NCI-H146 treated with DMSO at 0.1 percent for 48 hours (cell line): ENCODE measurements at regions not wholly inside any gene's neighbourhood (a gene's known extent, or its start where the extent isn't known, plus 50 kb on each side); places are given as distances from the start of the nearest gene placed in this dataset.
A peak's percentile ranks its signal among the peaks of the same experiment; 100 is the strongest.
"Not testable (repeated sequence)": the region's sequence is repeated elsewhere in the genome, so short reads cannot be mapped to it uniquely, and the experiment has no call there.

ENCODE experiments used
- DNase-seq: peaks from one replicate; lab custom pipeline; 2025; ENCODE audit not compliant: unreplicated experiment; lab: John Stamatoyannopoulos, UW

DNA sequence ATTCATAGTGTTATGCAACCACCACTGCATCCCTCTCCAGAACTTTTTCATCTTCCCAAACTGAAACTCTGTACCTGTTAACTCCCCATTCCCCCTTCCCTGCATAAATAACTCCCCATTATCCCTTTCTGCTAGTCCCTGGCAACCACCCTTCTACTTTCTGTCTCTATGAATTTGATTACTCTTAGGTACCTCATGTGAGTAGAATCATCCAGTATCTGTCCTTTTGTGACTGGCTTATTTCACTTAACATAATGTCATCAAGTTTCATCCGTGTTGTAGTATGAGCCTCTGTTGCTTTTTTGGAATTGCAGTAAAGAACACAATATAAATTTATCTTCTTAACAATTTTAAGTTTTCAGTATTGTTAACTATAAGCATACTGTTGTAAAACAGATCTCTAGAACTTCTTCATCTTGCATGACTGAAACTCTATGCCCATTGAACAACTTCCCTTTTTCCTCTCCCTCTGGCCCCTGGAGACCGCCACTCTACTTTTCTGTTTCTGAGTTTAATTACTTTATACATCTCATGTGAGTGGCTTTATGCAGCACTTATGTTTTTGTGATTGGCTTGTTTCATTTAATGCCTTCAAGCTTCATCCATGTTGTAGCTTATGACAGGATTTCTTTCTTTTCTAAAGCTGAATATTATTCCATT, 87.3 kb upstream of the ABCC4 start:
- DNase-seq: no peak

DNA sequence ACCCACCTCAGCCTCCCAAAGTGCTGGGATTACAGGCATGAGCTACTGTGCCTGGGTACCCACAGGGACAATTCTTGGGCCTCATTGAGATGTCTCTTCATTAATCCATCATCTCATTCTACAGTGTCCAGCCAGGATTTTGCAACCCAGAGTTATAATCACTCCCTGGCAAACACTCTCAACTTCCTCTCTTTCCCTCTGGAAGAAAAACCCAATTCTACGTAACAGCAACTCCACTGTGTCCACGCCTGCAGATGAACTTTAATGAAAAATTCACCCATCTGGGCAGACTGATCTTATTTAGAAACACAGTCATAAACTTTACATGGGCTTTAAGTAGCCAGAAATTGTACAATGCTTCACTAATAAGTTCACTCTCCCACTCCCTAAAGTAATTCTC, 90.1 kb upstream of the ABCC4 start:
- no peak for DNase-seq

DNA sequence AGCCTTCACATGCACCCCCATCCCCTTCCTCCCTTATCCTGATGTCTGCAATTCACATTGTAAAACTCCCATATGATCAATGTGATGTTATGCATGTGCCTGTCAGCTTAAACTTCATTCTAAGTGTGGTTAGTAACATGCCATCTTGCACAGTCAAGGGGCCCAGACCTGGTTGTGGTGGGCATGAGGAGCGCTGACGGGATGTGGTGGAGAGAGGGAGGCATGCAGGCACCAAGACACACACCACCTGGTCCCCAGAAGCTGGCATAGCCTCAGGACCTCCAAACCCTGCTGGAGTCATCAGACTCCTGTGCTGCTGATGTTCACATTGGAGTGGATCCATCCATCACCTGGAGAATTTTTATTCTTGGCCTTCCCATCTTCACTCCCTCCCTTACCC, 90.5 kb upstream of the ABCC4 start:
- DNase-seq: no peak

DNA sequence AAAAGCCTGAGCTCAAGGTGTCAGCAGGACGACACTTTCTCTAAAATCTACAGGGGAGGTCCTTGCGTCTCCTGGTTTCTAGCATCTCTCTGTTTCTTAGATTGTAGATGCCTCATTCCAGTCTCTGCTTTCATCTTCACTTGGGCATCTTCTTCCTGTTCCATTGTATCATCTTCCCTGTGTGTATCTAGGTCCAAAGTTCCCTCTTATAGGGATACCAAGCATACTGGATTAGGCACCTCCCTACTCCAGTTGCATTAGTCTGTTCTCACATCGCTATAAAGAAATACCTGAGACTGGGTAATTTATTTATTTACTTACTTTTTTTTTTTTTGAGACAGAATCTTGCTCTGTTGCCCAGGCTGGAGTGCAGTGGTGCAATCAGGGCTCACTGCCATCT, 91.3 kb upstream of the ABCC4 start:
- DNase-seq: no peak

DNA sequence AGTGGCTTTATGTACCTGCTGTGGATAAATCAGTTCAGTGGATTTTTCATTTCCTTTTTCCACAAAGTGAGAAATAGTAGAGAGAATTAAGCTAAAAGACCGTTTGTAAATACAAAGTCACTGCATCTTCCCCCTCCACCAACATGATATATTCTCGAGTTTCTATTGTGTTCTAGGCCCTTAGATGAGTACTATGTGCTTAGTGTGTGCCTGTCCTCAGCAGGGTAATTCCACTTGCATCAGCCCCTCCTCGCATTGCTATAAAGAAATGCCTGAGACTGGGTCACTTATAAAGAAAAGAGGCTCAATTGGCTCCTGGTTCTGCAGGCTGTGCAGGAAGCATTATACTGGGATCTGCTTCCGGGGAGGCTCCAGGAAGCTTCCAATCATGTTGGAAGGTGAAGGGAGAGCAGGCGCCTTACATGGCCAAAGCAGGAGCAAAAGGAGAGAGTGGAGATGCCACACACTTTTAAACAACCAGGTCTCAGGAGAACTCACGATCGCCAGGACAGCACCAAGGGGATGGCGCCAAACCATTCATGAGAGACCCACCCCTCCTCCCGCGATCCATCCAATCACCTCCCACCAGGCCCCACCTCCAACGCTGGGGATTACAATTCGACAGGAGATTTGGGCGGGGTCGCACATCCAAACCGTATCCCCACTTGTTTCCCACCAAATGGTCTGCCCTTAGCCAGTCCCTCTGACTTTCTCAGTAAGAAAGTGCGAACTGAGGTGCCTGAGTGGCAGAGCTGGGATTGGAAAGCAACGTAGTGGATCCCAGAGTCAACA, 102.3 kb upstream of the ABCC4 start:
- no peak for DNase-seq

DNA sequence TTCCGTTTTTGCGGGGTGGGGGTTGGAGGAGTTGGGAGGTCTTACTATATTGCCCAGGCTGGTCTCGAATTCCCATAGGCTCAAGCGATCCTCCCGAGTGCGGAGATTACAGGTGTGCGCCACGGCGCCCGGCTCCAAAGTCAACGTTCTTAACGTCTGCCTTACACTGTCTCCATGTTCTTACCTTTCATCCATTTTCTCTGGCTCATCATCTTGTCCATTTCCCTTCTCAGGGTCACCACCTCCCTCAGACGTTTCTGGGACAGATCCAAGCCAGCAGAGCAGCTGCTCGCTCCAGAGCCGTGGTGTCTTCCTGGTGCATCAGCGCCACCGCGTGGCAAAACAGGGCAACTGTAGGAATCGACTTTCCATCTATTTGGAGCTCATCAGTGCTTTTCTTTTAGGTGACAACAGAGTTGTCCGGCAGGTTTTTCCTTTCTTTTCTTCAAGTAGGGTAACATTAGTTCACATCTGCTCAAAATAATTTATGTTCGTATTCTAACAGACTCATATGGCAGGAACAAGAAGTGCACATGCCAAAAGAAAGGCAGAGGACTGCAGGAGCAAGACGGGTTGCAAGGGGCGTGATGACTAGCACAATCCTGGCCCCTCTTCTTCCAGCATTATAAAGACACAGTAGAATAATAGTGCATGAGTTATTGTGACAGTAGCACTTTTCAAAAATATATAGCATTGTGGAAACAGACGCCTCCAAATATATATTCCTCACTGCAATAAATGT, 103.1 kb upstream of the ABCC4 start:
- peak; percentile 56 for DNase-seq

DNA sequence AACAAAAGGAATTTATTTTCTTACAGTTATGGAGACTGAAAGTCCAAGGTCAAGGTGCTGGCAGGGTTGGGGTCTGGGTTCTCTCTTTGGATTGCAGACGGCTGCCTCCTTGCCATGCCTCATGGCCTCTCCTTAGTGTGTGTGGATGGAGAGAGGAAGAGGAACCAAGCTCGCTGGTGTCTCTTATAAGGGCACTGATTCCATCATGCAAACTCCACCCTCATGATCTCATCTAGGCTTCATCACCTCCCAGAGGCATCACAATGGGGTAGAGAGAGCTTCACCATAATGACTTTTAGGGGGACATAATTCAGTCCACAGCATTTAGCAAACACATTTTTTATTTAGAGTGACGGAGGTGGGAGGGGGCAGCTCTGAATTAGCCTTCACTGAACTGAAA, 104.9 kb upstream of the ABCC4 start:
- no peak for DNase-seq

DNA sequence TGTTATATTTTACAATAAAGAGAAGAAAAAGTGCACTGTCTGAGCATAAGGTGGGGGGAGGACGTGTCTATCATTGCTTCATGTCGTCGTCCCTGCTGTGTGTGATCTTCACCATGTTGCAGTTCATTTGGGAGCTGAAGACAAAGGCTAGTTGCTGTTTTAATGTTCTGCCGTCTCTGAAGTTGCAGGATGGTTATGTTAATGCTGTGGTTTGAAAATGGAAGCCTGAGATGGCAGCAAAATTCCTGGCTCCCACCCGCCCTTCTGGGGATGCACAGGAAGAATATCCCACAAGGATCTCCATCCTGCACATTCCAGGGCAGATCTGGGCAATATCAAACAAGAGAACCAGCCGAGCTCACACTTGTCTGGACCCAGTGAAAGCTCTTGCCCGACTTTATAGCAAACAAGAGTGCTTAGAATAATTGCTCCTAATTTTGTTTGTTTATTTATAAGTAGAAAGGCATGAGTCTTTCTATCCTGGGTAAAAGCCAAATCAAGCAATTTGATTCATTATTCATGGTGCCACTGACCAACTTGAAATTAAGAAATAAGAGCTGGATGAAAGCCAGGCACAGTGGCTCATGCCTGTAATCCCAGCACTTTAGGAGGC, 110.3 kb upstream of the ABCC4 start:
- DNase-seq: no peak

DNA sequence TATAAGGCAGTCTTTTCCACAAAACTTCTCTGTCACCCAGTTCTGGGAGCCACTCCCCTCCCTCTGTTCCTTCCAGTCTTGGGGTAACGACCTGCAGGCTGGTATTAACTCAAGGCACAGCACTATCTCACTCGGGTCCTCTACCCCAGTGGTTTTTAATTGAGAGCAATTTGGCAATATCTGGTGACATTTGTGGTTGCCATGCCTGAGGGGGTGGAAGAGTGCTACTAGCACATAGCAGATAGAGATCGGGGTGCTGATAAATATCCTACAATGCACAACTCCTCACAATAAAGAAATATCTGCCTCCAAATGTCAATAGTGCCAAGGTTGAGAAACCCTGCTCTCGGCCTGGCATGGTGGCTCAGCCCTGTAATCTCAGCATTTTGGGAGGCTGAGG, 117.7 kb upstream of the ABCC4 start:
- no peak for DNase-seq

DNA sequence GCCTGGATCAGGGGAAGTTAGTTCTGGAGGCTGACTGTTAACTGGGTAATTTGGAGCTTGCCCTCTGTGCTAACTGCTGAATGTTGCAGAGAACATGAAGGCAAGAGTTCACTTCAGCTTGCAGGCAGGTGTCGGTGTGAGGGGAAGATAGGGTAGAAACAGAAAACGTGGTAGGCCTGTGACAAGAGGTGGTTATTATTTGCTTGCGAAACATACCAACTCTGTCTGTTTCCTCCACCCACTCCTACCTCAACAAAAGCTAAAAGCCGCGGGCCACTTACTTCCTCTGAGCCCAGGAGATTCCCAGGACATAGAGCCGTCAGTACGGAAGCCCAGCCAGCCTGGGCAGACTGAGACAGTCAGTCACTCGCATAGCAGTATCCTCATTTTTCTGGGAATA, 119.2 kb upstream of the ABCC4 start:
- no peak for DNase-seq

DNA sequence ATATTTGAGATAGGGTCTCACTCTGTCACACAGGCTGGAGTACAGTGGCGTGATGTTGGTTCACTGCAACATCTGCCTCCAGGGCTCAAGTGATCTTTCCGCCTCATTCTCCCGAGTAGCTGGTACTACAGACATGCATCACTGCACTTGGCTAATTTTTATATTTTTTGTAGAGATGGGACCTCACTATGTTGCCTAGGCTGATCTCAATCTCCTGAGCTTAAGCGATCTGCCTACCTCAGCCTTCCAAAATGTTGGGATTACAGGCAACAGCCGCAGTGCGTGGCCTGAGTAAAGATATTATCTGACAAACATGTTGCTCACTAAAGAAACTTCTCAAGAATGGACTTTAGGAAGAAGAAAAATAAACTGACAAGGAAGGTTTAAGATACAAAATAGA, 125.4 kb upstream of the ABCC4 start:
- no peak for DNase-seq

DNA sequence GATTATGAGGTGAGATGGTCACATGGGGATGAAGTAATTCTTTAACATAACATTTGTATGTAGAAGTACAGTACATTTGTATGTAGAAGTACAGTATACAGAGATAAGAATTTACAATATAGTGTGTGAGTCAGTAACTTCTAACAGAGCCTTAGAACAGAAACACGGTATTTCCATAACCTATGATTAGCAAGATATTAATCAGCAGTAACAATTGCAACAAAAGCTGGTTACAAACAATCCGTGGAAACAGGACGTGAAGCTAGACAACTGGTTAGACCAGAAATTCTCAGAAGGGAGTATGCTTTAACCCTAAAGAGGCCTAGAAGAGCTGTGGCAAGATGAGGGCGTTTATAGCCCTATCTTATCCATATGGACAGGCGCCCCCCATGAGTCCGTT, 122.0 kb upstream of the CLDN10 start:
- DNase-seq: not testable (repeated sequence)

DNA sequence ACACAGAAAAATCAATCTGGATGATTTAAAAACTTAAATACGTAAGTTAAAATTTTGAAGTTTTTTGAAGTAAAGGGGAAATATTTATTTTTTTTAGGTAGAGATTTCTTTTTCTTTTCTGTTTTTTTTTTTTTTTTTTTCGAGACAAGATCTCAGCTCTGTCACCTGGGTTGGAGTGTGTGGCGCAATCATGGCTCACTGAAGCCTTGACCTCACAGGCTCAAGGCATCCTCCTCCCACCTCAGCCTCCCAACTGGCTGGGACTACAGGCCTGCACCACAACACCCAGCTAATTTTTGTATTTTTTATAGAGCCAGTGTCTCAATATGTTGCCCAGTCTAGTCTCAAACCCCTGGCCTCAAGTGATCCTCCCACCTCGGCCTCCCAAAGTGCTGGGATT, 120.4 kb upstream of the CLDN10 start:
- no peak for DNase-seq

DNA sequence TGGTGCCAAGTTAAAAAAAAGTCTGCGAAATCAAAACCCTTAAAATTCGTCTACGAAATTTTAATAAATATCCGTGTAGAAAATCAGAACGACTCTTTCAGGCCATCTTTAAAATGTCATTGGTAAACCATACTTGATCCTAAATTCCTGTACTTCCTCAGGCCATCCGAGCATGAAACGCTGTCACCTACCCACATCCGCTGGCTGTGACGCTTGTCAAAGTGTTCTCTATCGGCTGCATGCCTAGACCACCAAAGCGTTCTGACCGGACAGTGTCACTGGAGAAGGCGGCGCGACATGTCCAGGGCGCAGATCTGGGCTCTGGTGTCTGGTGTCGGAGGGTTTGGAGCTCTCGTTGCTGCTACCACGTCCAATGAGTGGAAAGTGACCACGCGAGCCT, 119.0 kb upstream of the CLDN10 start:
- no peak for DNase-seq

DNA sequence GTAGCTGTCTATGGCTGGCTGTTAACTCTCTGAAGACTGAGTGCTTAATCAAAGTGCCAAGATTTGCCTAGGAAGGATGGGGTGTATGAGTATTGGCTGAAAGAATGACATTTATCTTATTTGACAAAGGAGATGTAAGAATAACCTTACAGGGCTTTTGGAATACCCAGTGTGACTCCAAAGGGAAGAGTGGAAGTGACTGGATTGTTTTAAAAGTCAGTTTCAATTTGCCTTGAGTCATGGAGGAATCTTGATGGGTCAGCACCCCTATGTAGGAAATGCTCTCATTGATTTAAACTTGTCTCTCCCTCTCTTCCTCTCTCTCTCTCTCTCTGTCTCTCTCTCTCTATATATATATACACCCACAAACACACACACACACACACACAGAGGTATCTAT, 118.4 kb upstream of the CLDN10 start:
- no peak for DNase-seq

DNA sequence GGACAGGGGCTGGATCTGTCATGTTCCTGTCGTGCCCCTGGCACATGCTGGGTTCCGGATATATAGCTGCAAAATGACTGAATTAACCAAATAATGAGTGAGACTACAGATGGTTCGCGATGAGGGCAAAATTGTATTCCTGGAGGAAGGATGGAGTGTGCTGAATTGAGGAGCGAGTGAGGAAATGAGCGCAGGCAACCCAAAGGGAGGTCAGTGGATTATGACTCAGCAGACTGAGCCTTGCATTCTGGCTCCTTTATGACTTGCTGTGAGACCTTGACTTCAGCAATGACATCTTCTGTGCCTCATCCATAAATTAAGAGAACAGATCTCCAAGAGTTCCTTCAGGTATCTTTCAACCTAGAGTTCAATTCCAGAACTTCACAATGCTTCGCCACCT, 115.0 kb upstream of the CLDN10 start:
- DNase-seq: no peak

DNA sequence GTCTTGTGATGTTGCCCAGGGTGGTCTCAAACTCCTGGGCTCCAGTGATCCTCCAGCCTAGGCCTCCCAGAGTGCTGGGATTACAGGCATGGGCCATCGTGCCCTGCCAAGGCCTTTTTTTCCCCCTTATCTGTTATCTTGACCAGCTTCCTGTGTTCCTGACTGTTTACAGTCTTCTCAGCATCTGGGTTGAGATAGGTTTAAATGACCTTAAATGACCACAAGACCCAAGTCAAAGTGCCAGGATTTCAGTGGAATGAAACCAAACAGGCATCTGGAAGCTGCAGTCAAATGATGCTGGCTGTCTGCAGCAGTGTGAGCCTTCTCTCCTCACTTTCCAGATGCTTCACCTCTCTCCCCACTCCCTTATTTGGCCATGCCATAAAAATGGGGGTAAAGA, 114.2 kb upstream of the CLDN10 start:
- DNase-seq: no peak

DNA sequence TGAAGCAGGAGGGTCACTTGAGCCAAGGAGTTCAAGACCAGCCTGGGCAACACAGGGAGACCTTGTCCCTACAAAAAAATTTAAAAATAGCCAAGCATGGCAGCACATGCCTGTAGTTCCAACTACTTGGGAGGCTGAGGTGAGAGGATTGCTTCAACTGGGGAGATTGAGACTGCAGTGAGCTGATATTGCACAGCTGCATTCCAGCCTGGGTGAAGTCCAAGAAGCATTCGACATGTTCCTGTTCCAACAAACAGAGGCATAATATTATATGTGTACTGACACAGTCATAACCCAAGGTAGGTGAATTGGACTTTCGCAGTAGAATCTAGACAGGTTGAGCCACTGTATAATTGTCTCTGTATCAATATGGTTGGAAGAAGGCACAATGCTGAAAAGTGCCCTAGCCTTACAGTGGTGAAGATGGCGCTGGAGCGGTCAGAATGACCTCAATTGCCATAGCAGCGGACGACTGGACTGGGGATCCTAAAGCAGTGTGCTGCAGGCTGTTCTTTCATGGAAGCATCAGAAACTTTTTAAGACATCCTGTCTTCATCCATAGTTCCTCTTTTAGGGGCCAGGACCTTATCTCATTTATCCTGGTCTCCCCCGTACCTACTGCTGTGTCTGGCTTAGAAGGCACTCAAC, 112.0 kb upstream of the CLDN10 start:
- DNase-seq: no peak

DNA sequence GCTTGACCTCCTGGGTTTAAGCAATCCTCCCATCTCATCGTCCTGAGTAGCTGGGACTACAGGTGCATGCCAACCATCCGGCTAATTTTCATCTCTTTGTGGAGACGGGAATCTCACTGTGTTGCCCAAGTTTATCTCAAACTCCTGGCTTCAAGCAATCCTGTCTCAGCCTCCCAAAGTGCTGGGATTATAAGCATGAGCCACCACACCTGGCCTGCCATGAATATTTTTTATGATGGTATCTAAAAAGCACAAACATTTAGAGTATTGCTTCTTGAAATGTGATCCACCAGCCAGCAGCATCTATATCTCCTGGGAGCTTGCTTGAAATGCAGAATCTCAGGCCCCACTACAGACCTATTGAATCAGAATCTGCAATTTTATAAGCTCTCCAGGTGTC, 111.2 kb upstream of the CLDN10 start:
- DNase-seq: no peak

DNA sequence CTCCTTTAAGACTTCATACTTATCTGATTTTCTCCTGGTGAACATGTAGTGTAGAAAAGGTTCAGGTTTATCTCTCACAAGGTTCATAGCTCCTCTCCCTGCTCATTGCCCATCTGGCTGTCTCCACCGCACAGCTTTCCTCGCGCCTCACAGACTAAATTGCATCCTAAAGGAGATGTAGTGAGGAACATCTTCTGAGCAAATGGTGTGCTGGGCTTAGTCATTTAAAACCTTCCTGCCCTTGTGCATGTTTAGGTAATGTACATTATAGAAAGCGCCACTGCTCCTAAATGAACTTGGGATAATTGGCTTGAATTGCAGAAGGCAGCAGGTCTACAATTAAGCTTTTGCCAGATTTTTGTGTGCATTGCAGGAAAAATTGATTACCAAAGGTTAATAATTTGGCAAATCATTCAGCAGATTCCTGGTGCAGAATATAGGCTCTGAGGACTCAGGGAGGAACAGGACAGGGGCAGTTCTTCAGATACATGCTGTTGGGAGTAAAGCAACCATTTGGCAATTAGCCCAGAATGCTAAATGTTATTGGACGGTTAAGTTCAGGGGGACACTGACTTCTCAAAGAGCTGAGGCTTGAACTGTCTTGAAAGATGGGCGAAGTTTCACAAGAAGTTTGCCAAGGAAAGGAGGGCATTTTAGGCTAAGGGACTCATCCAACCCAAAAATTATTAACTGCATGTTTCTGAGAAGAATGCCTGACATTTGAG, 108.4 kb upstream of the CLDN10 start:
- DNase-seq: no peak

DNA sequence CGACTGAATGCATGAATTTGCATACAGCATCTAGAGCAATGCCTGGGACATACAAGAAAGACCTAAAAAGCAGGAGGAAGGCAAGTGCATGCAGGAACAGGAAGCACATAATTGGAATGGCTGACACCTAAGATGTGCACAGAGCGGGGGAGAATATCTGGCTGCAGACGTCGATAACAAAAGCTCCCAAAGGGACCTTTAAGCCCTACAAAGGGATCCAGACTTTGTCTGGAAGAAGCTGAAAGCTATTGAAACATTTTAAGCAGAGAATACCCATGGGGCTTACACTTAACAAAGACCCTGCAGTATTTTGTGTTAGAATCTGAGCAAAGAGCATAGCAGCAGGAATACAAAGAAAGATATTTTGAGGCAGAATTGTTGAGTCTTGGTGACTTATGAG, 107.4 kb upstream of the CLDN10 start:
- DNase-seq: no peak
